NCI-H524 (cell line): ENCODE measurements at regions not wholly inside any gene's neighbourhood (a gene's known extent, or its start where the extent isn't known, plus 50 kb on each side); places are given as distances from the start of the nearest gene placed in this dataset.

Experiments used
- DNase-seq, 2 experiments: peaks; one replicate each; lab custom pipeline; 2025; lab: John Stamatoyannopoulos, UW

DNA sequence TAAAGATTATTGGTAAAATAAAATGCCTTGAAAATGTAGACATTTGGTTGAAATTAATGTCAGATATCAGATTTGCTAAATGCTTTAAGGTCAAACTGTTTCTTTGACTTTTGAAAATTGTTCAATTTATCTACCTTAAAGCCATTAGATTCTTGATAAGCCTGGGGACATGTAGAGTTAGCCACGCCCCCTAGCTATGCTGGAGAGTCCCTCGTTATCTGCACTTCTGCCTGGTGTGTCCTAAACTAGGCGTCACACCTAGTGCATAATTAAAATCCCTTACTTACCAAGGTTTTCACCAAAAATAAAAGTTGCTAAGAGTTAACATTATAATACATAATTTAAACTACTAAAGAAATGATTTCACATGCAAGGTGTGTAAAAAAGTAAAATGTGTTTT lies 79.5 kb downstream of the EGLN3 start:
- no peak for DNase-seq

DNA sequence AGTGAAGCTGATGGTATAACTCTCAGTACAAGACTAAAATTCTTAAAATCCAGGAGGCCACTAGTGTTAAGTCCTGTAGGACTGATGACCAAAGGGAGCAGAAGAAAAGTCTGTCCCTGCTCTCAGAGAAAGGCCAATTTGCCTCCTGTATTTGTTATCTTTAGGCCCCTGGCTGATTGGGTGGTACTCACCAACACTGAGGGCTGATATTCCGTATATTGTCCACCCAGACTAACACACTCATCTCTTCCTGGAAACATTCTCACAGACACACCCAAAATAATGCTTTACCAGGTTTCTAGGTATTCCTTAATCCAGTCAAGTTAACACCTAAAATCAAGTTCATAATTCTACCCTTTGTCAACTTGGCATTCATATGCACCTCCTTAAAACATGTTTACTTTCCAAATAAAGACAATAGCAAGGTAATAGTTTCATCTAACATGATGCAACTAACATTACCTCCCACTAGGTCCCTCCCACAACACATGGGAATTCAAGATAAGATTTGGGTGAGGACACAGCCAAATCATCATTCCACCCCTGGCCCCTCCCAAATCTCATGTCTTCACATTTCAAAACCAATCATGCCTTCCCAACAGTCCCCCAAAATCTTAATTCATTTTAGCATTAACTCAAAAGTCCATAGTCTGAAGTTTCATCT lies 84.3 kb downstream of the EGLN3 start:
- DNase-seq, result no peak

GRCh38 chr14:33862261-33862802 lies 88.5 kb downstream of the EGLN3 start:
- DNase-seq, result no peak

DNA sequence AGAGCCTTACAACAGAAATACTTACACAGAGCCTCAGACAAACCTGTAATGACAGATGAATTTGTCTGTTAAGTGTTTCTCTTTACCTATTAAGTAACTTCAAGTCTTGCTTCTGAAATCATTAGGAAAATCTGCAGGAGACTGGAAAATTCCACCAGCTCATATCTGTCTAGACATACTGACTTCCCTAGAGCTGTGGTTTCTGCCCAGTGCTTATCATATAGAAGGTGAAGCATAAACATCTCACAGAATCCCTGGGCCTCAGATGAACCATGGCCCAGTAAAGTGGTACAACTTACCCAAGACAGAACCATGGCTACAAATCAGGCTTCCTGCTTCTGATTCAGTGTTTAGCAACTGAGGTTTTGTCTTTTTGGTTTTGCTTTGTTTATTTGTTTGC lies 91.6 kb downstream of the EGLN3 start:
- DNase-seq, result no peak

GRCh38 chr14:33857650-33858049 lies 93.2 kb downstream of the EGLN3 start:
- no peak for DNase-seq

DNA sequence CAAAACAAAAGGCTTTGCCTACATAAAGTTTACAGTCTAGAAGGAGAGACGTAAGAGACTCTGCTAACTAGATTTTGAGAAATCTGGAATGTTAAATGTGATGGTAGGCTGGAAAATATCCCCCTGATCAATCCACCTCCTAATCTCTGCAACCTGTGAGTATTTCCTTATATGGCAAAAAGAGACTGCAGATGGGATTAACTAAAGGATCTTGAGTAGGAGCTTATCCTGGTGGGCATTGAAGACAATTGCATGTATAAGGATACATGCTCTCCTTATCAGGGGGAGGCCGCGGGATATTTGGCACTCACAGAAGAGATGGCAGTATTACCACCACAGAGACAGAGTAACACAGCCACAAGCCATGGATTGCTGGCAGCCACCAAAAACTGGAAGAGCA lies 95.2 kb downstream of the EGLN3 start:
- DNase-seq, result peak; percentile 40 to 78
